ENCODE measurements at regions not wholly inside any gene's neighbourhood (a gene's known extent, or its start where the extent isn't known, plus 50 kb on each side); places are given as distances from the start of the nearest gene placed in this dataset.

DNA sequence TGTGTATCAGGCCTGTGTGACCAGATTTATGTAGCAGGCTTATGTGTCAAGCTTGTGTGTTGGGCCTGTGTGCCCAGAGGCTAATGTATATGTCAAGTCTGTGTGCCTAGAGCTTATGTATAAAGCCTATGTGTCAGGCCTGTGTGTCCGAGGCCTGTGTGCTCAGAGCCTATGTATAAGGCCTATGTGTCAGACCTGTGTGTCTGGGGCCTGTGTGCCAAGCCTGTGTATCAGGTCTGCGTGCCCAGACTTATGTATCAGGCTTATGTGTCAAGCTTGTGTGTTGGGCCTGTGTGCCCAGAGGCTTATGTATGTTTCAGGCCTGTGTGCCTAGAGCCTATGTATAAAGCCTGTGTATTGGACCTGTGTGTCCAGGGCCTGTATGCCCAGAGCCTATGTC is 249.3 kb upstream of the AVPR1A start:
- no peak overlapping the region for H3K27ac ChIP-seq (ENCODE audit: low read length)
- in situ Hi-C loops (cut with HindIII; ENCODE audit: low pct_unique_long_range_greater_than_20kb, low sequenced_read_pairs), result no loop called here

DNA sequence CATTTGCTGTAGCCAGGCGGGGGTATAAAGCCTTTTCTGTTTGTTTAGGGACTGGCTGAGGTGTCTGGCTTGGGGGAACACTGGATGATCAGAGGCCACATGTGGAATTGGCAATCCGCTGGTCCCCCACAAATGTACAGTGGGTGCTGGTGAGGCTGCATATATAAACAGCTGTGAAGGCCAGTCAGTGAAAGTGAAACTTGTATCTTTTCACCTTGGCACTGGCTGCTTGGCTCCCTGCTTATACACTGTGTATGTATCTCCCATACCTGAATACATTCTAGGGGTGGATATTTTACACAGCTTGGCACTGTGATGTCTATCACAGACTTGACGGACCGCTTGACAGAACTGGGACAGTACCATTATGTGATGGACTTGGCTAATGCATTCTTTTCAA is 246.8 kb upstream of the AVPR1A start:
- POLR2A ChIA-PET, result no interaction called here
- in situ Hi-C loops (cut with HindIII; ENCODE audit: low pct_unique_long_range_greater_than_20kb, low sequenced_read_pairs), result no loop called here
- no peaks in the 10 kb centered on the region for H3K9me3 ChIP-seq (ENCODE audit: control insufficient read depth, insufficient read depth, low read depth, low read length)
- DNase-seq (ENCODE audit: low read depth, low spot score) (no peak), ATAC-seq (no peak)
- peaks cover 2% of the 10 kb centered on the region for H3K27me3 ChIP-seq (ENCODE audit: control insufficient read depth, insufficient read depth, low read length)
- BruUV-seq (replicated peaks), result no TSS peak
- no peak overlapping the region for H3K4me3 ChIP-seq (ENCODE audit: low read depth in 2 of 2, low read length in 2 of 2)
- CTCF ChIA-PET, result no interaction called here
- H3K4me1 ChIP-seq (ENCODE audit: control insufficient read depth, insufficient read depth, low read length), result no peaks in the 10 kb centered on the region
- H3K36me3 ChIP-seq (ENCODE audit: control insufficient read depth, insufficient read depth, low read length), result no peaks in the 10 kb centered on the region
- H3K27ac ChIP-seq (ENCODE audit: low read length), result no peak overlapping the region
- intact Hi-C loops (cut with micrococcal nuclease; ENCODE audit: unreplicated experiment), result no loop called here
- TF ChIP-seq TCF7L2 (IDR thresholded peaks at IDR 0.05; ENCODE audit: low read depth, low read length) (no peak), SIN3A (IDR thresholded peaks at IDR 0.05; ENCODE audit: borderline replicate concordance, insufficient read depth, low read depth, low read length) (no peak), POLR2AphosphoS5 (IDR thresholded peaks at IDR 0.05; ENCODE audit: low read depth, low read length) (no peak)
- TF ChIP-seq, protein P1, sequence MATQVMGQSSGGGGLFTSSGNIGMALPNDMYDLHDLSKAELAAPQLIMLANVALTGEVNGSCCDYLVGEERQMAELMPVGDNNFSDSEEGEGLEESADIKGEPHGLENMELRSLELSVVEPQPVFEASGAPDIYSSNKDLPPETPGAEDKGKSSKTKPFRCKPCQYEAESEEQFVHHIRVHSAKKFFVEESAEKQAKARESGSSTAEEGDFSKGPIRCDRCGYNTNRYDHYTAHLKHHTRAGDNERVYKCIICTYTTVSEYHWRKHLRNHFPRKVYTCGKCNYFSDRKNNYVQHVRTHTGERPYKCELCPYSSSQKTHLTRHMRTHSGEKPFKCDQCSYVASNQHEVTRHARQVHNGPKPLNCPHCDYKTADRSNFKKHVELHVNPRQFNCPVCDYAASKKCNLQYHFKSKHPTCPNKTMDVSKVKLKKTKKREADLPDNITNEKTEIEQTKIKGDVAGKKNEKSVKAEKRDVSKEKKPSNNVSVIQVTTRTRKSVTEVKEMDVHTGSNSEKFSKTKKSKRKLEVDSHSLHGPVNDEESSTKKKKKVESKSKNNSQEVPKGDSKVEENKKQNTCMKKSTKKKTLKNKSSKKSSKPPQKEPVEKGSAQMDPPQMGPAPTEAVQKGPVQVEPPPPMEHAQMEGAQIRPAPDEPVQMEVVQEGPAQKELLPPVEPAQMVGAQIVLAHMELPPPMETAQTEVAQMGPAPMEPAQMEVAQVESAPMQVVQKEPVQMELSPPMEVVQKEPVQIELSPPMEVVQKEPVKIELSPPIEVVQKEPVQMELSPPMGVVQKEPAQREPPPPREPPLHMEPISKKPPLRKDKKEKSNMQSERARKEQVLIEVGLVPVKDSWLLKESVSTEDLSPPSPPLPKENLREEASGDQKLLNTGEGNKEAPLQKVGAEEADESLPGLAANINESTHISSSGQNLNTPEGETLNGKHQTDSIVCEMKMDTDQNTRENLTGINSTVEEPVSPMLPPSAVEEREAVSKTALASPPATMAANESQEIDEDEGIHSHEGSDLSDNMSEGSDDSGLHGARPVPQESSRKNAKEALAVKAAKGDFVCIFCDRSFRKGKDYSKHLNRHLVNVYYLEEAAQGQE (IDR thresholded peaks at IDR 0.05; ENCODE audit: insufficient read depth in 1 of 2, low read depth in 2 of 2, low read length in 1 of 2), result no peak
- TF ChIP-seq, protein P2, sequence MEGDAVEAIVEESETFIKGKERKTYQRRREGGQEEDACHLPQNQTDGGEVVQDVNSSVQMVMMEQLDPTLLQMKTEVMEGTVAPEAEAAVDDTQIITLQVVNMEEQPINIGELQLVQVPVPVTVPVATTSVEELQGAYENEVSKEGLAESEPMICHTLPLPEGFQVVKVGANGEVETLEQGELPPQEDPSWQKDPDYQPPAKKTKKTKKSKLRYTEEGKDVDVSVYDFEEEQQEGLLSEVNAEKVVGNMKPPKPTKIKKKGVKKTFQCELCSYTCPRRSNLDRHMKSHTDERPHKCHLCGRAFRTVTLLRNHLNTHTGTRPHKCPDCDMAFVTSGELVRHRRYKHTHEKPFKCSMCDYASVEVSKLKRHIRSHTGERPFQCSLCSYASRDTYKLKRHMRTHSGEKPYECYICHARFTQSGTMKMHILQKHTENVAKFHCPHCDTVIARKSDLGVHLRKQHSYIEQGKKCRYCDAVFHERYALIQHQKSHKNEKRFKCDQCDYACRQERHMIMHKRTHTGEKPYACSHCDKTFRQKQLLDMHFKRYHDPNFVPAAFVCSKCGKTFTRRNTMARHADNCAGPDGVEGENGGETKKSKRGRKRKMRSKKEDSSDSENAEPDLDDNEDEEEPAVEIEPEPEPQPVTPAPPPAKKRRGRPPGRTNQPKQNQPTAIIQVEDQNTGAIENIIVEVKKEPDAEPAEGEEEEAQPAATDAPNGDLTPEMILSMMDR (IDR thresholded peaks at IDR 0.05), result no peak

More for the DNA sequence above, 249.3 kb upstream of the AVPR1A start:
- POLR2A ChIA-PET, result no interaction called here
- Histone ChIP-seq H3K9me3 (ENCODE audit: control insufficient read depth, insufficient read depth, low read depth, low read length) (no peaks in the 10 kb centered on the region), H3K27me3 (ENCODE audit: control insufficient read depth, insufficient read depth, low read length) (no peaks in the 10 kb centered on the region; the same call in 1 of the 2 replicates), H3K36me3 (ENCODE audit: control insufficient read depth, insufficient read depth, low read length) (0 out of 2 replicates have a peak, but pooled peaks cover 2% of the 10 kb centered on the region), H3K4me1 (ENCODE audit: control insufficient read depth, insufficient read depth, low read length) (no peaks in the 10 kb centered on the region), H3K4me3 (ENCODE audit: low read depth in 2 of 2, low read length in 2 of 2) (no peak overlapping the region)
- ATAC-seq, result no peak
- DNase-seq (ENCODE audit: low read depth, low spot score), result no peak
- intact Hi-C loops (cut with micrococcal nuclease; ENCODE audit: unreplicated experiment), result no loop called here
- CTCF ChIA-PET, result no interaction called here
- BruUV-seq (replicated peaks), result no TSS peak
- no peak for TF ChIP-seq POLR2AphosphoS5 (IDR thresholded peaks at IDR 0.05; ENCODE audit: low read depth, low read length)
- no peak for TF ChIP-seq SIN3A (IDR thresholded peaks at IDR 0.05; ENCODE audit: borderline replicate concordance, insufficient read depth, low read depth, low read length)
- TF ChIP-seq TCF7L2 (IDR thresholded peaks at IDR 0.05; ENCODE audit: low read depth, low read length), result no peak
- TF ChIP-seq, protein P2 (IDR thresholded peaks at IDR 0.05), result no peak
